ENCODE measurements at regions not wholly inside any gene's neighbourhood (a gene's known extent, or its start where the extent isn't known, plus 50 kb on each side); places are given as distances from the start of the nearest gene placed in this dataset.

DNA sequence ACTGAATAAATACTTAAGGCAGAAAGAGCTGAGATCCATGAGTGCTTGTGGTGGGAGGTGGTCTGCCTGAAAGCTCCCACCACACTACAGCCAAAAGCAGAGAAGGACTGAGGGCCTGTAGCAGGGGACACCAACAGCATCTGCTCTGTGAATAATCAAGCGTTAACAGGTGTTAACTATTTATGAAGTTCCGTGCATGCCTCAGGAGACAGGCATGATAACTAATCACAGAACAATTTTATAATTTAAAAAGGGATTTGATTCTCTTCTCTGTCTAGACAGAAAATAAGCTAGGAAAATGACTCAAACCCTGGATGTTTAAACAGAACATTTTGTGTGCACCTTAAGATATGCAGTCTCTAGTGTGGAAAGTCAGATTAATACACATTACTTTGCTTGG, 61.5 kb upstream of the GHITM start:
- Histone ChIP-seq H3K4me1 (no peaks in the 10 kb centered on the region), H3K9me3 (no peaks in the 10 kb centered on the region), H3K27me3 (no peaks in the 10 kb centered on the region), H3K36me3 (no peaks in the 10 kb centered on the region), H3K27ac (no peak overlapping the region), H3K4me3 (no peak overlapping the region)
- no peak for DNase-seq (ENCODE audit: low spot score in 2 of 2)
- intact Hi-C loops (cut with DNase I): no loop called here
- TF ChIP-seq, protein P1, sequence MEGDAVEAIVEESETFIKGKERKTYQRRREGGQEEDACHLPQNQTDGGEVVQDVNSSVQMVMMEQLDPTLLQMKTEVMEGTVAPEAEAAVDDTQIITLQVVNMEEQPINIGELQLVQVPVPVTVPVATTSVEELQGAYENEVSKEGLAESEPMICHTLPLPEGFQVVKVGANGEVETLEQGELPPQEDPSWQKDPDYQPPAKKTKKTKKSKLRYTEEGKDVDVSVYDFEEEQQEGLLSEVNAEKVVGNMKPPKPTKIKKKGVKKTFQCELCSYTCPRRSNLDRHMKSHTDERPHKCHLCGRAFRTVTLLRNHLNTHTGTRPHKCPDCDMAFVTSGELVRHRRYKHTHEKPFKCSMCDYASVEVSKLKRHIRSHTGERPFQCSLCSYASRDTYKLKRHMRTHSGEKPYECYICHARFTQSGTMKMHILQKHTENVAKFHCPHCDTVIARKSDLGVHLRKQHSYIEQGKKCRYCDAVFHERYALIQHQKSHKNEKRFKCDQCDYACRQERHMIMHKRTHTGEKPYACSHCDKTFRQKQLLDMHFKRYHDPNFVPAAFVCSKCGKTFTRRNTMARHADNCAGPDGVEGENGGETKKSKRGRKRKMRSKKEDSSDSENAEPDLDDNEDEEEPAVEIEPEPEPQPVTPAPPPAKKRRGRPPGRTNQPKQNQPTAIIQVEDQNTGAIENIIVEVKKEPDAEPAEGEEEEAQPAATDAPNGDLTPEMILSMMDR (IDR thresholded peaks at IDR 0.05): no peak

DNA sequence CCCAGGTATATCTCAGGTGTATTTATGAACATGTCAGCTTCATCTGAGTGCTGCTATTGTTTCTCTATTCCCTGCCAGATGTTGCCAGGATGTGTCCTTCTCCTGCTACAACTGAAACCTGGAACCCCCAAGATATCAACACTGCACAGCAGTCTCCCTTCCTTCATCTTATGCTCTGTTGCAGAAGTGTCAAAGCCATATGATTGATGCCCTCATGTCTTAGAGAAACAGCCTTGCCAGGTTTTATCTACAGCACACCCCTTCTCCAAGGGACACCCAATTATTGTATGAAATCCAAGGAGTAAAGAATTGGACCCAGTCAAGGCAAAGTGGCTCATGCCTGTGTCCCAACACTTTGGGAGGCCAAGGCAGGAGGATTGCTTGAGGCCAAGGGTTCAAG, 60.5 kb upstream of the GHITM start:
- DNase-seq (ENCODE audit: low spot score in 2 of 2): no peak
- Histone ChIP-seq H3K4me3 (no peak overlapping the region), H3K36me3 (no peaks in the 10 kb centered on the region), H3K4me1 (no peaks in the 10 kb centered on the region), H3K9me3 (no peaks in the 10 kb centered on the region), H3K27ac (no peak overlapping the region), H3K27me3 (no peaks in the 10 kb centered on the region)
- TF ChIP-seq, protein P1 (IDR thresholded peaks at IDR 0.05): no peak
- intact Hi-C loops (cut with DNase I): no loop called here

DNA sequence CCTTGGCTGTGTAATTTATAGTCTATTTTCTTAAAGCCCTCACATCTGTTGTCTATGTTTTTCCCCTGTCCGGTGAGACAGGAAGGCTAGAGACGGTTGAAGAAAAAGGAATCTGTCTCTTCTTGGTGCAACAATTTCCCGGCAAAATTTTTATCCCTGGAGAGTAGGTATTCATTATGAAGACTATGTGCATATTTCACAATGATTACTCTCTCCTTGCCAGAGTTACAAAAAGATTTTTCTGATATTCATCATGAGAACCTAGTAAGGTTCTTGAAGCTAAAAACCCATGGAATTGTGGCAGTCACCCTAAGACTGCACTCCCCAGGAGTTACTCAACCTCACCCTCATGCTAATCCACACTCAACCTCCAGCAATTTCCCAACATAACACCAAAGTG, 55.0 kb upstream of the GHITM start:
- no peak for DNase-seq (ENCODE audit: low spot score in 2 of 2)
- Histone ChIP-seq H3K4me3 (no peak overlapping the region), H3K36me3 (no peaks in the 10 kb centered on the region)

DNA sequence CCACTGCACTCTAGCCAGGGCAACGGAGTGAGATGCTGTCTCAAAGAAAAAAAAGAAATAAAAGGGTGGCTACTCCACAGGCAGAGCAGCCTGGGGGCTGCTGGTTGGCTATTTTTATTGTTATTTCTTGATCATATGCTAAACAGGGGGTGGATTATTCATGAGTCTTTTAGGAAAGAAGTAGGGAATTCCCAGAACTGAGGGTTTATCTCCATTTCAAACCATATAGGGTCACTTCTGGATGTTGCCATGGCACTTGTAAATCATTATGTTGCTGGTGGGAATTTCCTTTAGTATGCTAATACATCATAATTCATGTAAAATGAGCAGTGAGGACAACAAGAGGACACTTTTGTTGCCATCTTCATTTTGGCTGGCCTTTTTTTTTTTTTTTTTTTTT, 52.1 kb upstream of the GHITM start:
- H3K27me3 ChIP-seq: no peaks in the 10 kb centered on the region
- DNase-seq (ENCODE audit: low spot score in 2 of 2): no peak
- TF ChIP-seq, protein P1 (IDR thresholded peaks at IDR 0.05): no peak
- no peak overlapping the region for H3K27ac ChIP-seq
- no peak overlapping the region for H3K4me3 ChIP-seq
- no peaks in the 10 kb centered on the region for H3K4me1 ChIP-seq
- H3K9me3 ChIP-seq: no peaks in the 10 kb centered on the region
- intact Hi-C loops (cut with DNase I): no loop called here
- H3K36me3 ChIP-seq: no peaks in the 10 kb centered on the region

More for the DNA sequence above, 55.0 kb upstream of the GHITM start:
- intact Hi-C loops (cut with DNase I): no loop called here
- Histone ChIP-seq H3K4me1 (no peaks in the 10 kb centered on the region), H3K27me3 (no peaks in the 10 kb centered on the region), H3K9me3 (no peaks in the 10 kb centered on the region), H3K27ac (no peak overlapping the region)
- TF ChIP-seq, protein P1 (IDR thresholded peaks at IDR 0.05): no peak

DNA sequence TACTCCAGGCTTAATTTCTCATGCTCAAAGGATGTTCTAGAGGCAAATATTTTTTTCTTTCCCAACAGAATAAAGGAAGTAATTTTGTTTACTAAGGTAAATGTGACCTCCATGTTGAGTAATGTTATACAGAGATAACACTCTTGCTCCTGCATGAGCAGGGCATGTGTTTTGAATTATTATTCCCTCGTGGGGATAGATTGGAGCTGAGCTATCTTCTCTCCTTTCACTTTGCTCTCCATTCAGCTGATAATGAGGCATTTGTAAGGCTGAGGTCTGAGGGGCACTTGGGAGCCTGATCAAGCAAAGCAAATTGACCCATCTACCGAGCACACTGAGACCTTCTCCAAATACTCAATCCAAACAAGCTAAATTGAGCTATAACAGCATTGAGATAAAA, 50.7 kb upstream of the GHITM start:
- no peak for DNase-seq (ENCODE audit: low spot score in 2 of 2)
- H3K36me3 ChIP-seq: no peaks in the 10 kb centered on the region
- no peaks in the 10 kb centered on the region for H3K9me3 ChIP-seq
- intact Hi-C loops (cut with DNase I): no loop called here
- TF ChIP-seq, protein P1 (IDR thresholded peaks at IDR 0.05): no peak
- H3K27ac ChIP-seq: no peak overlapping the region
- H3K4me1 ChIP-seq: no peaks in the 10 kb centered on the region
- no peak overlapping the region for H3K4me3 ChIP-seq
- H3K27me3 ChIP-seq: no peaks in the 10 kb centered on the region

DNA sequence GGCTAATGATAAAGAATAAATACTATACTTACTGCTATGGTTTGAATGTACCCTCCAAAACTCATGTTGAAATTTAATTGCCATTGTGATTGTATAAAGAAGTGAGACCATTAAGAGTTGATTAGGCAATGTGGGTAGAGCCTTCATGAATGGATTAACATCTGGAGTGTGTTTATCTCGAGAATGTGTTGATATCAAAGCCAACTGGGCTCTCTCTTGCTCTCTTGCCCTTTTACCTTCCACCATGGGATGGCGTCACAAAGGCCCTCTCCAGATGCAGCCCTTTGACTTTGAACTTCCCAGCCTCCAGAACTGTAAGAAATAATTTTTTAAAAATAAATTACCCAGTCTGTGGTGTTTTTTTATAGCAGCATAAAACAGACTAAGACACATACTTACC, 50.1 kb upstream of the GHITM start:
- Histone ChIP-seq H3K9me3 (no peaks in the 10 kb centered on the region), H3K36me3 (no peaks in the 10 kb centered on the region), H3K27ac (no peak overlapping the region), H3K4me3 (no peak overlapping the region), H3K4me1 (no peaks in the 10 kb centered on the region), H3K27me3 (no peaks in the 10 kb centered on the region)
- TF ChIP-seq, protein P1 (IDR thresholded peaks at IDR 0.05): no peak
- DNase-seq (ENCODE audit: low spot score in 2 of 2): no peak
- intact Hi-C loops (cut with DNase I): no loop called here

Data from ascending aorta (tissue), 2 donors.